OCI-LY1 (cell line): ENCODE measurements at regions not wholly inside any gene's neighbourhood (a gene's known extent, or its start where the extent isn't known, plus 50 kb on each side); places are given as distances from the start of the nearest gene placed in this dataset.

Experiments used
- H2AFZ ChIP-seq: fragments of 200-600 bp; sonication (generic), shearing (Covaris generic); 2 replicates; pipeline ENCODE4 v1.6.0; 2014; ENCODE audit warnings: antibody characterized with exemption, mild to moderate bottlenecking, low read length
- H3F3A ChIP-seq: fragments of 200-600 bp; sonication (generic), shearing (Covaris generic); 2 replicates; pipeline ENCODE4 v1.6.0; 2014; ENCODE audit warnings: mild to moderate bottlenecking, antibody characterized with exemption, low read length, moderate library complexity; ENCODE audit not compliant: insufficient read depth
- H3K27ac ChIP-seq: fragments of 200-600 bp; sonication (generic); 2 replicates; pipeline ENCODE4 v1.5.1; 2014; ENCODE audit warnings: low read length, mixed run types, mild to moderate bottlenecking, low read depth; ENCODE audit not compliant: poor library complexity, severe bottlenecking
- H3K27me3 ChIP-seq: fragments of 200-600 bp; sonication (generic); 2 replicates; pipeline ENCODE4 v1.6.0; 2014; ENCODE audit warnings: antibody characterized with exemption, mild to moderate bottlenecking, low read length, moderate library complexity; ENCODE audit not compliant: insufficient read depth
- H3K36me3 ChIP-seq: fragments of 200-600 bp; sonication (generic); 2 replicates; pipeline ENCODE4 v1.6.1; 2014; ENCODE audit warnings: mild to moderate bottlenecking, antibody characterized with exemption, low read length, moderate library complexity, mixed read lengths; ENCODE audit not compliant: insufficient read depth
- H3K4me1 ChIP-seq: fragments of 200-600 bp; sonication (generic); 2 replicates; pipeline ENCODE4 v1.5.1; 2014; ENCODE audit warnings: mild to moderate bottlenecking, low read length, moderate library complexity; ENCODE audit not compliant: insufficient read depth, severe bottlenecking
- H3K4me2 ChIP-seq: fragments of 200-600 bp; sonication (generic), shearing (Covaris generic); 2 replicates; pipeline ENCODE4 v1.6.1; 2014; ENCODE audit warnings: low read length
- H3K4me3 ChIP-seq: fragments of 200-600 bp; sonication (generic); 2 replicates; pipeline ENCODE4 v1.5.1; 2014; ENCODE audit warnings: low read length, low read depth, mild to moderate bottlenecking, mixed read lengths; ENCODE audit not compliant: poor library complexity, severe bottlenecking
- H3K79me2 ChIP-seq: fragments of 200-600 bp; shearing (Covaris generic); 2 replicates; pipeline ENCODE4 v1.6.1; 2016; ENCODE audit warnings: mixed run types, low read length, mixed read lengths; ENCODE audit not compliant: insufficient read depth
- H3K9ac ChIP-seq: fragments of 200-600 bp; sonication (generic), shearing (Covaris generic); 2 replicates; pipeline ENCODE4 v1.6.1; 2014; ENCODE audit warnings: mild to moderate bottlenecking, low read length, mixed read lengths
- H3K9me2 ChIP-seq: fragments of 200-600 bp; sonication (generic), shearing (Covaris generic); 2 replicates; pipeline ENCODE4 v1.6.1; 2014; ENCODE audit warnings: low read depth, mild to moderate bottlenecking, low read length, mixed read lengths
- H3K9me3 ChIP-seq: fragments of 200-600 bp; shearing (Covaris generic); 2 replicates; pipeline ENCODE4 v1.6.1; 2014; ENCODE audit warnings: low read length, mixed read lengths
- H4K20me1 ChIP-seq: fragments of 200-600 bp; sonication (generic), shearing (Covaris generic); 2 replicates; pipeline ENCODE4 v1.6.0; 2016; ENCODE audit warnings: mild to moderate bottlenecking, low read length; ENCODE audit not compliant: insufficient read depth
- EZH2 ChIP-seq: fragments of 200-600 bp; sonication (generic), shearing (Covaris generic); IDR thresholded peaks from 2 replicates; pipeline ENCODE4 v1.8.0; 2017; ENCODE audit warnings: borderline replicate concordance, mixed run types, mild to moderate bottlenecking, antibody characterized with exemption, low read length, moderate library complexity, mixed read lengths
- TF ChIP-seq, protein P1 (sequence below): fragments of 200-600 bp; sonication (generic), shearing (Covaris generic); IDR thresholded peaks from 2 replicates; pipeline ENCODE4 v1.5.1; 2017; ENCODE audit warnings: mild to moderate bottlenecking, antibody characterized with exemption, low read length, moderate library complexity, mixed read lengths

DNA sequence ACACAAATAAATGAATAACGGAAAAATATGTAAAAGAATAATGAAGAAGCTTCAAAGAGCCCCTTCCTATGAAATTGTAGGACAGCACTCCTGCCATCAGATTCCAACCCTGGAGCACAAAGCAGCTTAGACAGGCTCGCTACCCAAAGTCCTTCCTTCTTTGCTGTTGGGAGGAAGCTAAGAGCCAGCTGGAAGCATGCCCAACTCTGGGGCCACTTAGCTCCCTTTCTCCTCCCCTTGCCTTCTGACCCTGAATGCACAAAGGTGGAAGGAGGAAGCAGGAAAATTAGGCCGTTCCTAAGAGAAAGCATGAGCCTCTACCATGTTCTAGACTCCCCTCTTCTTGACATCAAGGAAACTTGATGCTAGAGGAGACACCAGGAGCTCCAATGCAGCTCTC is 700.8 kb downstream of the RNF144A start:
- no peak for TF ChIP-seq EZH2
- TF ChIP-seq, protein P1, sequence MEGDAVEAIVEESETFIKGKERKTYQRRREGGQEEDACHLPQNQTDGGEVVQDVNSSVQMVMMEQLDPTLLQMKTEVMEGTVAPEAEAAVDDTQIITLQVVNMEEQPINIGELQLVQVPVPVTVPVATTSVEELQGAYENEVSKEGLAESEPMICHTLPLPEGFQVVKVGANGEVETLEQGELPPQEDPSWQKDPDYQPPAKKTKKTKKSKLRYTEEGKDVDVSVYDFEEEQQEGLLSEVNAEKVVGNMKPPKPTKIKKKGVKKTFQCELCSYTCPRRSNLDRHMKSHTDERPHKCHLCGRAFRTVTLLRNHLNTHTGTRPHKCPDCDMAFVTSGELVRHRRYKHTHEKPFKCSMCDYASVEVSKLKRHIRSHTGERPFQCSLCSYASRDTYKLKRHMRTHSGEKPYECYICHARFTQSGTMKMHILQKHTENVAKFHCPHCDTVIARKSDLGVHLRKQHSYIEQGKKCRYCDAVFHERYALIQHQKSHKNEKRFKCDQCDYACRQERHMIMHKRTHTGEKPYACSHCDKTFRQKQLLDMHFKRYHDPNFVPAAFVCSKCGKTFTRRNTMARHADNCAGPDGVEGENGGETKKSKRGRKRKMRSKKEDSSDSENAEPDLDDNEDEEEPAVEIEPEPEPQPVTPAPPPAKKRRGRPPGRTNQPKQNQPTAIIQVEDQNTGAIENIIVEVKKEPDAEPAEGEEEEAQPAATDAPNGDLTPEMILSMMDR = no peak

DNA sequence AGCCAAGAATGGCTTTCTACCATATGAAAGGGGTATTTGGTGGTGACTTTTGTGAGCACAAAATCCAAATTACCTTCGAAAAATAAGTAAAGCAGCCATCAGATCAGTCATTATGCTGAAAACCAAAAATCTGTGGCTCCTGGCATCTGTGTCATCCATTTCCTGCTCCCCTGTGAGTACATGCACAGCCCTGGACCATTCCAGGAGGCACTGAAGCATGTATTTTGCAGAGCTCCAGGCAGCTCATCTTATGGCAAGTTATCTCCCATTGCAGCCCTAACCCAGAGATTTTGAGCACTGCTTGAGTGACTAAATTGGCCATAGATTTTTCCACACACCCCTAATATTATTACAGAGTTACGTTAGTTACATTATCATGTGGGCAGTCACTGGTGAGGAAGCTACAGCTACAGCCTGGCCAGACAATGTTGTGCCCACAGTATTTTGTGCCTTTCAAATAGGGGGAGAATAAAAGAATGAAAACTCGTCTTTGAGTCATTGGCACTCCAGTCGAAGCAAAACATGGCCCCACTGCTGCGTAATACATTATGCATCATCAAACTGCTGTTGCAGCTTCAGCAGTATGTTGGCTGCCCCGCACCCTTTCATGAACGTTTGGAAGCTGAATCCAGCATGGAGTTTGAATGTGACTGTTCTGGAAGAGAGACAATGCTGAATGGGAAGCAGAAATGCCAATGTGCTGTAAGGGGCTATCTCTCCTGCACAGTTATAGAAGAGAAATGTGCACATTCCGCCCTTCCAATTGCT is 702.2 kb downstream of the RNF144A start:
- no peak overlapping the region for H2AFZ ChIP-seq
- H3K27me3 ChIP-seq = no peaks in the 10 kb centered on the region
- H3K9me2 ChIP-seq = no peaks in the 10 kb centered on the region
- H3K27ac ChIP-seq = no peak overlapping the region
- H3K36me3 ChIP-seq = no peaks in the 10 kb centered on the region
- no peak overlapping the region for H3K9ac ChIP-seq
- no peaks in the 10 kb centered on the region for H4K20me1 ChIP-seq
- no peak overlapping the region for H3K4me2 ChIP-seq
- TF ChIP-seq, protein P1 = no peak
- no peak for TF ChIP-seq EZH2
- H3K9me3 ChIP-seq = no peaks in the 10 kb centered on the region
- H3K79me2 ChIP-seq = no peaks in the 10 kb centered on the region
- no peak overlapping the region for H3K4me3 ChIP-seq
- no peaks in the 10 kb centered on the region for H3K4me1 ChIP-seq
- H3F3A ChIP-seq = no peaks in the 10 kb centered on the region

More for the DNA sequence above, 700.8 kb downstream of the RNF144A start:
- H4K20me1 ChIP-seq = no peaks in the 10 kb centered on the region
- no peaks in the 10 kb centered on the region for H3F3A ChIP-seq
- H3K4me1 ChIP-seq = no peaks in the 10 kb centered on the region
- H3K27ac ChIP-seq = no peak overlapping the region
- no peaks in the 10 kb centered on the region for H3K27me3 ChIP-seq
- no peak overlapping the region for H3K4me3 ChIP-seq
- H3K4me2 ChIP-seq = no peak overlapping the region
- H3K36me3 ChIP-seq = no peaks in the 10 kb centered on the region
- no peaks in the 10 kb centered on the region for H3K9me3 ChIP-seq
- no peaks in the 10 kb centered on the region for H3K79me2 ChIP-seq
- no peak overlapping the region for H3K9ac ChIP-seq
- no peak overlapping the region for H2AFZ ChIP-seq
- H3K9me2 ChIP-seq = no peaks in the 10 kb centered on the region

DNA sequence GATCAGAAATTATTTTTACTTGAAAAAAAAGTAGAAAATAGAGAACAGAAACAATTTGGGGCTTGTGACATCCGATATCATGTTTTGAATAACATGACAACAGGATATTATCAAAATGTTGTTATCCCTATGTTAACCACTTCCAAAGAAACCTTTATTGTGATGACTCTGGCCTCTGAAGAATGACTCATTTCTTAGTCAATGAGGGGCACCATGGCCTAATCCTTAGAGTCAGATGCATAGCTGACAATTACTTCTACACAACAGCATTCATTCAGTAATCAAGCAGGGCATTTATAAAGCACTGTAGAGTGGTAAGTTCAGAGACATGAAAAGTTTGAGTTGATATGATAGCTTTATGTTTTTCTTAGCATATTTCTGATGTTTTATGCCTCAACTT is 703.0 kb downstream of the RNF144A start:
- Histone ChIP-seq H4K20me1 (no peaks in the 10 kb centered on the region), H3K4me2 (no peak overlapping the region), H2AFZ (no peak overlapping the region), H3K9ac (no peak overlapping the region), H3F3A (no peaks in the 10 kb centered on the region), H3K79me2 (no peaks in the 10 kb centered on the region), H3K27ac (no peak overlapping the region), H3K27me3 (no peaks in the 10 kb centered on the region), H3K9me3 (no peaks in the 10 kb centered on the region), H3K4me1 (peaks cover 5% of the 10 kb centered on the region), H3K9me2 (no peaks in the 10 kb centered on the region), H3K36me3 (no peaks in the 10 kb centered on the region), H3K4me3 (no peak overlapping the region)
- no peak for TF ChIP-seq EZH2
